ENCODE measurements at regions not wholly inside any gene's neighbourhood (a gene's known extent, or its start where the extent isn't known, plus 50 kb on each side); places are given as distances from the start of the nearest gene placed in this dataset.

DNA sequence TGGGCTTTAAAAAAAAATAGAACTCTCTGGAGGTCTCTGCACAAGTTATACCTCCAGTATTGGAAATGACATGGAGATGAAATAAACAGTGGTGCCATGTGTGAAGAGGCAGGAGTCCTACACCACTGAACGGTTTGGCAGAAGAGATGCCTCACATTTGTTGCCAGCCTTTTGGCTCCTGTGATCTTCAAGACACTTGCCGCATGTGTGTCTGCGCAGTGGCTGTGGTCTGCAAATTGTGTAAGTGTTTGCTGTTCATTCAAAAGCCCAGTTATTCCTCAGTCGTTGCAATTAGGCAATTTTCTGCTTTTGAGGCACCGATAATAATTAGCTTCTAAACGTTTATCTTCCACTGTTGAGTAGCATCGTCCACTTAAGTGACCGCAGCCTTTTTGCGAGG lies 319.1 kb downstream of the BRD1 start:
- no peak for DNase-seq (ENCODE audit: low spot score)

DNA sequence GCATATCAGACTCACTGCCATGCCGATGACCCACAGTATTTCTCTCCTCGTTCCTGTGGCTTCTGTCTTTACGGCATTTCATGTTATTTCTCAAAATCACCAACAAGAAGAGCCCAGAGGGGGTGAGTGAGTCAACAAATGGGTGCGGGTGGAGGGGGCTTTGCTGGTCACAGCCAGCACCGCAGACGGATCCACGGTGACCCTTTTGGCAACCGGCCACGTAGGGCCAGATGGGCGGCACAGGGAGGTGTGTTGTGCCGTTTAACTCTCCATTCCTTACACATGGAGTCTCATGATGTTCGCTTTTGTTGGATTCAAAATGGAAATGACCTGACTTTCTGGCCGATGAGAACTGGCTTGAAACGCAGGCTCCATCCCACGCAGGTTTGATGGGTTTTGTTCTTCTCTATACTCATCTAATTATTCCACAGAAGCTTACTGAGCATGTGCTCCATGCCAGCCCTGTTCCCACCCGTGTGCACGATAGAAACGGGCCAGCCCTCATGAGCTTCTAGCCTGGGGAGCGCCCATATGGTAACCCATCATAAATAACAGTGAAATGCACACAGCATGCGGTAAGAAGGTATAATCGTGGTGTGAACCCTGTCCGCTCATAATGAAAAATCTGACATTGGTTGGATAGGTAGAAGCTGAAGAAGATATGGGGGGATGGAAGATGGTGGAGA lies 319.9 kb downstream of the BRD1 start:
- no peak for DNase-seq (ENCODE audit: low spot score)

DNA sequence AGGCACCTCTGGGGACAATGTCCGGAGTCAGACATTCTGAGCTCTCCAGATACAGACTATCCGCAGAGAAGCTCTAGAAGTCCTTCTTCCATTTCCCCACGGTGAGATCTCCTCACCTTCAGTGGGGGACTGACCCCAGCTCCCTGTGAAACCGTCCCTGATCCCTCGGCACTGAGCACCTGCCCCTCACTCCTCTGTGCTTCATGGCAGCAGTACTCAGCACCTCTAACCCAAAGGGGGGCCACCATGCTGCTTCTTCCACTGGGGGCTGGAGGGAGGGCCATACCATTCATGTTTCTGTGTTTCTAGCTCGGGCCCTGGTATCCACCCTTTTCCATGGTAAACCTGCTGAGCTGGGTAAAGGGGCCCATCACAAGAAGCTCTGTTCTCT lies 321.7 kb downstream of the BRD1 start:
- DNase-seq (ENCODE audit: low spot score), result no peak

DNA sequence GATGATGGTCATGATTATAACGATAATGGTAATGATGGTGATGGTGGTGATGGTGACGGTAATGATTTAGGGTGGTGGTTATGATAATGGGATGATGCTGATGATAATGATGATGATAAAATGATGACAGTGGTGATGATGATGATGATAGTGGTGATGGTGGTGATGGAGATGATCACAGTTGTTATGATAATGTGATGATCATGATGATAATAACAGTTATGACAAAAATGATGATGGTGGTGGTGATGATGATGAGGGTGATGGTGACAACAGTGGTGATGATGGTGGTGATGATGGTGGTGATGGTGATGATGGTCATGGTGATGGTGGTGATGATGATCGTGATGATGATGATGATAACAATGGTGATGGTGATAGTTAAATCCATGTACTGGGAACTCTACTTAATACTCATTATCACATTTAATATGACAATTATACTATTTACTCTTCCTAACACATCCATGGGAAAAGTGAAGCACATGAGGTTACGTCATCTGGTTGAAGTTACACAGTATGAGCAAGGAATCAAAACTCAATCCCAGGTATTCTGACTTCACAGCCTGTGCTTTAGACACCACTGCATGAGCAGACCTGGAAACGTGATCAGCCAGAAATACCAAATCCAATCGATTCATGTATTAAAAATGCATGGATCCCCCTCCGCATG lies 322.2 kb downstream of the BRD1 start:
- DNase-seq (ENCODE audit: low spot score), result no peak

DNA sequence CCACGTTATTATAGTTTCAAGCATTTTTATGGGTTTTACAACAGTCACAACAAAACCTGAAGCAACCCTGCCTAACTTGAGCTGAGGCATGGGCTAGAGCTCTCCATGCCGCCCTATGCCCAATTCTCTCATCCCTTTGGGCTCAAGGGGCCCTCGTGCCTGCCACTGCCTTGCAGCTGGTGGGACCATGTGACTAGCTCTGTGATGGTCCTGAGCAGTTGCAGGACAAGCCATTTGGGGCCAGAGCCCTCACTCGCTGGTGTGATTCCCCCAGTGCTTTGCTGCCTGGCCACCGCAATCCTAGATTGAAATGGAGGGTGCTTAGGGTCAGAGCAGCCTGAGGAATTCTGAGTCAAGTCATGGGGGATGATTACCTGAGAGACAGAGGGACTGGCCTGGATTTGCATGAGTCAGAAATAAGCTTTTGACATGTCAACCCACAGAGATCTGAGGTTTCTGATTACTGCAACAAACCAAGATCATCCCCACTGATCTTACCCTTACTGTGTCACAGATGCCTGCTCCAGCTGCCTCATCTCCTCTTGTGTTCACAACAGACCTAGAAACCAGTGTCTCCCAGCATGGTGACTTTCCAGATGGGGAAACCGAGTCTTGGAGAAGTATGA lies 323.7 kb downstream of the BRD1 start:
- no peak for DNase-seq (ENCODE audit: low spot score)

DNA sequence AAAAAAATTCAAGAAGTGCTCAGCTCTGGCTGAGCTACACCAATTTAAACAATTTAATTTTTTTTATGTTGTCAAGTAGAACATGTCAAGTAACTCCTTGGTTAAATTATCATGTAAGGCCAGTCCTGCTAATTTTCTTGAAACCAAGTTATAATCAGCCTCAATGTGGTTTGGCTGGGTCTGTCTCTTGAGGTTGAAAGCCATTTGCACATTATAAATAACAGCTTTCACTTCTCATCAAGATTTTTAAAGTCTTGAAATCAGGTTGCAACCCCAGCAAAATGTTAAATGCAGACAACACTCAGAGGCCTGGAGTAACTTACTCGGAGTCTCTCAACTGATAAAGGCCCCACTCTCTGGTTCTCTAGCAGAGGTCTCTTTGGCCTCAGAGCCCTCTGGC lies 324.4 kb downstream of the BRD1 start:
- DNase-seq (ENCODE audit: low spot score), result no peak

DNA sequence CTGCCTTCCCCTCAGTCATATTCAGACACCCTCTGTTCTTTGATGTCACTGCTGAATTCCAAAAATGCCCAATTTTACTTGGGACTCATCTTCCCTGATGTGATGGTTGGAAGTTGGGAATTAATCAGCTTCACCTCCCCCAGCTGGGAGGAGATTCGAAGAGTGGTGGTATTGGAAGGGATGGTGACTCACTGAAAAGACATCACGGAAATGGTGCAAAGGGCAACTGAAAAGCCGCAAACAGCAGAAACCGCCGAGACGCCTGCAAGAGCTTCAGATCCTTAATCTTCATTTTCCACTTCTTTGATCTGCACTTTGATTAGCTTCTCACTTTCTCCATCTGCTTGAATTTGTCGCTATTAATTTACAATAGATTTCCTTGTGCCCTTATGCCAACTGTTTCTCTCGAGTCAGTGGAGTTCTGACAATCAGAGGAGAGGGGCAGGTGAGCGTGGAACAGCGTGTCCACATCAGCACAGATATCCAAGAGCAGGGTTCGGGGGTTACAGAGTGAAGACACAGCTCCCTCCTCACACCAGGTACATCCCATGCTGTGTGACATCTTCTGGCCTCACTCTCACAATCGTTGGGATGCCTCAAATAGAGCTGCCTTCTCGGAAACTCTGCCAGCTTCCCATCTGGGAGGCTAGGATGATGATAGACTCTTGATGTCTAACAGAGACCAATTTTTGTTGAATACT lies 325.4 kb downstream of the BRD1 start:
- no peak for DNase-seq (ENCODE audit: low spot score)

DNA sequence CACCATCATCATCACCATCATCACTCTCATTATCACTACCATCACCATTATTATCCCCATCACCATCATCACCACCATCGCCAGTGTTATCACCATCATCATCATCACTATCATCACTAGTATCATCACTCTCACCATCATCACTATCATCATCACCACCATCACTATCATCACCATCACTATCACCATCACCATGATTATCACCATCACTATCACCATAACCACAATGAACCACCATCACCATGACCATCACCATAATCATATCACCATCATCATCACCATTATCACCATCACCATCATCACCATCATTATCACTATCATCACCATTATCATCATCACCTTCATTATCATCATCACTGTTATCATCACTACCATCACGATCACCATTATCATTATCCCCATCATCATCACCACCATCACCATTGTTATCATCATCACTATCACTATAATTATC lies 326.7 kb downstream of the BRD1 start:
- no peak for DNase-seq (ENCODE audit: low spot score)

DNA sequence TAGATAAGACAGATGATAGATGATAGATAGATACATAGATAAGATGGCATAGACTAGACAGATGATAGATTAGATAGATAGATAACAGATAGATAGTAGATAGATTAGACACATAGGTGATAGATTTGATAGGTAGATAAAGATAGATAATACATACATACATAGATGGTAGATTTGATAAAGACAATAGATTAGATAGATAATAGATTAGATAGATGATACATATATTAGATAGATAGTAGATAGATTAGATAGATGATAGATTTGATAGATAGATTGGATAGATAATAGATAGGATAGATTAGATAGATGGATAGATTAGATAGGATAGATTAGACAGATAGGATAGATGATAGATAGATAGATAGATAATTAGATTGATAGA lies 327.6 kb downstream of the BRD1 start:
- DNase-seq (ENCODE audit: low spot score), result no peak

DNA sequence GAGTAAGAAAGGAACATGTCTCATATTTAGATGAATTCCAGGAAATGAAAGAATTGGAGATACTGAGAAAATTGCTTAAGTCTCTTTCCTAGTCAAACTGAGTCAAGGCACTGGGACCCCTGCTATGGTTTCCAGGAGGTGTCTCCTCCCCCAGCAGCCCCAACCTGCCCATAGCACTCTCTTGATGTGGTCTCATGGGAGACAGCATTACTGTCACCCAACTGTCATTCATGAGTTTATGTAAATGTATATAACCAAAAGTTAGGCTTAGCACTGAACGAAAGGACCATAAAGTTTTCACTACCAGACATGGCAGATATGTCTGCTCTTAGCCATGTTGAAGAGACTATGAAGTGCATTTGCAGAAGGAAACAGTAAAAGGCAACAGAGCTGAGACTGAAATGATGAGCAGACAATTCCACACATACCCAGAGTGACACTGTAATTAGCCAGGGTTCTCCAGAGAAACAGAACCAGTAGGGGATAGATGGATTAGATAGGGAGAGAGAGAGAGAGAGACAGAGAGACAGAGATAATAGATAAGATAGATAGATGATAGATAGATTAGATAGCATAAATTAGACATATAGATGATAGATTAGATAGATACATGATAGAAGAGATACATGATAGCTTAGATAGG lies 328.1 kb downstream of the BRD1 start:
- no peak for DNase-seq (ENCODE audit: low spot score)

DNA sequence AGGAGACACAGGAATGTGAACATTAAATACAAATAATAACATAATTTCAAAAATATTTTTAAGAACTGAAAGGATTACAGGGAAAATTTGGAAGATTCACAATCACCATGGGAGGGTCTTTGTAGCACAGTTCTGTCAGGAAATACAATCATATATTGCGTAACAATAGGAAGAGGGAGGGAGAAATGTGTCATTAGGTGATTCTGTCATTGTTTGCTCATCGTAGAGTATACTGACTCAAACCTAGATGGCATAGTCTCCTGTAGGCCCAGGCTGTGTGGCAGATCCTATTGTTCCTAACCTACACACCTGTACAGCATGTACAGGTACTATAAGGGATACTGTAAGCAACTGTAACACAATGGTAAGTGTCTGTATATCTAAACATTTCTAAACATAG lies 330.4 kb downstream of the BRD1 start:
- no peak for DNase-seq (ENCODE audit: low spot score)

DNA sequence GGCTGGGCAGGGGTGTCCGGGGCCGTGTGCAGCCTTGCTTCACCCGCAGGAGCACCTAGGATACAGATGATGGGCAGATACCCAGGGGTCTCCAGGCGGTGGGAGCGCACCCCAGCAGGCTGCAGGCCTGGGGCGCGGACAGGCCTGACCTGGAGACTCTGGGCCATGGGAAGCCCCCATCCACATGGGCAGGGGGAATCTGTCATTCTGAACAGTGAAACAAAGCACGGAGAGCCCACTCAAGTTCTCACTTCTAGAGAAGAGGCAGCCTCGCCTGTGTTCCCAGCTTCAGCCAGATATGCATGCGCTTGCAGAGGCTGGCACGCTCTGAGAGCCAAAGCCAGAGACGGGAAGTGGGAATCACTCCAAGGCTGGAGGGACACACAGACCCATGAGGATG lies 333.1 kb downstream of the BRD1 start:
- no peak for DNase-seq (ENCODE audit: low spot score)

DNA sequence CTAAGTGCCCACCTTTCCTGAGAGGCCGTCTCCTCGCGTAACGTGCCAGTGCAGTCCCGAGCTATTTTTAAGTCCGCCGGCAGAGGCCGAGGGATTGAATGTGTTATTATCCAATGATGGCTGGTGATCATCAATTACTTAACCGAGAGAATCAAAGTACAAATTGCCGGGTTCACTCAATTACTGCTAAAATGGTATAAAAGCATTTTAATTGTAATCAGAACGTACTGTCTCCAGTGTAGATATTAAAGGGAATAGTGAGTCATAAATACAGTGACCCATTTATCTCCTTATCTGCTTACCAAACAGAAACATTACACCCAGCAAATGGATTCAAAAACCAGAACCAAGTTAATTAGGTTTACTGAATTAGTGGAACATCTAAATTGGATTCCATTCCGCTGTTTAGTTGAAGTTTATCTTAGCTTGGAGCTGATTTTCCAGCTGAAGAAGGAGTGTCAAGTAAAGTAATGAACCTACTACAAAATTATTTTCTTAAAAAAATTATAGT lies 334.9 kb downstream of the BRD1 start:
- DNase-seq (ENCODE audit: low spot score), result no peak

DNA sequence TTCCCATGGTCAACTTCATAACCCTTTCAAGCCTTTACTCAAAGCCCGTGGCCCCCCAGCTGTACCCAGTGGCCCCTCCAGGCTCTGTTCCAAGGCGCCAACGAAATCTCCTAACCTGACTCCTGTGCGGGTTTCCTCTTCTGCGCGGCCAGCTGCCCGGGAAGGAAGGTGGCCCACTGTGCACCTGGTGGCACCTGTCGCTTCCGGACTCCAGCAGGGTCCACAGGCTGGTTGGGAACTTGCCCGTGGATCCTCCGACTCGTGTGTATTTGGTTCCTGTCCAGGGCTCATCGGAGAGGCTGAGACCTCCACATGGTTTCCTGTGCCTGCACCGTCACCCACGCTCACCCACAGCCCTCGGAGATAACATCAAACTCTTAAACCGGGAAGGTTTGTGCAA lies 335.4 kb downstream of the BRD1 start:
- peak; percentile 42 for DNase-seq (ENCODE audit: low spot score)

DNA sequence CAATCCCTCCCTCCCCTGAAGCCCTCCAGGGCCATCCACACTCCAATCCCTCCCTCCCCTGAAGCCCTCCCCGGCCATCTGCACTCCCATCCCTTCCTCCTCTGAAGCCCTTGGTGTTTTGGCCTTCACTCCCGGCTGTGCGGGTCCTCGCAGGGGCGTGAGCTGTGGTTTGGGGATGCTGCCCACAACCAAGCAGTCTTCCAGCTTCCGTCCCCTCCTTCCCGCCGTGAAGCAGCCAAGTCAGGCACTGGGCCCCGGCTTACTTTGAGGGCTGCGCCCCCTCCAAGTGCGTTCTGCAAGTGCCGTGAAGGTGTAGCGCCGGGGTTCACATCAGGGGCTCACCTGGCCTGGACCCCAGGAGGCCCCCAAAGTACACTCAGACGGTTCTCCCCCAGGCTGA lies 335.9 kb downstream of the BRD1 start:
- peak; percentile 39 for DNase-seq (ENCODE audit: low spot score)

DNA sequence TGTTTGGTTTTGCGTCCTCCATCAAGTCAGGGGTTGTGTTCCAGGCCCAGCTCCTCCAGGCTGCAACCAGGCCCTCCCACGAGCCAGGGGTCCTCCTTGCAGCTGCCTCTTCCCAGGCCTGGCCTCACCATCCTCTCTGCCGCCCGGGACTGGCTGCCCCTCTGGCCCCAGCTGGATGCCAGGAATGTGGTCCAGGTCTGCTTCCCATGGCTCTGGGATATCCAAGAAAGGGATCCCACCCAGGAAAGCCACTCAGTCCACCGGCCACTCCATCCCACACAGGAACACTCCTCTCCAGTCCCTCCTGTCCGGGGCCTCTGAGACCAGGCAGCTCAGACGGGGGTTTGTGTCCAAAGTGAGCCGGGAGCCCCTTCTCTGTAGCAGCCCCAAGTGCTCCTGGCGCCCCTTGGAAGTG lies 336.4 kb downstream of the BRD1 start:
- peak; percentile 44 for DNase-seq (ENCODE audit: low spot score)

DNA sequence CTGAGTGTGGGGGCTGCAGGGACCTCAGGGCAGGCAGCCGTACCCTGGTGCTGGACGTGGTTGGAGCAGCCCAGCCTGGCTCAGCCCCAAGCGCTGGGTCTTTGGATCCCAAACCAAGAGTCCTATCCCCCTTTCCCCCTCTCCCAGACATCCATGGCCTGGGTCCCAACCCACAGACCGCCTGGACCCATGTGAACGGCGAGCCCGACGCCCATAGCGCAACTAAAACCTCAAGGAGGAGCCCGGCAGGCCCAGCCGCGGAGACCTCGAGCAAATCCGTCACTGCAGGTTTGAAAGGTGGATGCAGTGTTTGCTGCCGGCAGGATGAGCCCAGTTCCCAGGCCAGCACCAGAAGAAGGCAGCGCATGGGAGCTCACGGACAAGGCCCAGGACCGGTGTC lies 337.0 kb downstream of the BRD1 start:
- peak; percentile 32 for DNase-seq (ENCODE audit: low spot score)

DNA sequence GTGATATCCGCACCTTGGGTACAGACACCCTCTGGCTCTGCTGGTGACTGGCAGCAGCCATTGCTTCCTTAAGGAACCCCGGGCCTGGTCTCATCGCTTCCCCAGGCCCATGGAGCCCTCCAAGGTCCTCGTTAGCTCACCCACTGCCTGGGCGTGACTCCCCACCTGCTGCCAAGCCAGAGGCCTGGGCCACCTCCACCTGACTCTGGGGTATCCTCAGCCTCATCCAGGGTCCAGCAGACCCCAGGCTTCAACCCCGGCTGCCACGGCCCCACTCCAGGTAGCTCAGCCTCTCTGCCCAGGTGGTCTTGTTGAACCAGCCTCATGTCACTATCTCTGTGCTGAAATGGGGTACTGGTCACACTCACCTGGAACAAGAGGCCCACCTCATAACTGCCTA lies 337.9 kb downstream of the BRD1 start:
- DNase-seq (ENCODE audit: low spot score), result no peak

DNA sequence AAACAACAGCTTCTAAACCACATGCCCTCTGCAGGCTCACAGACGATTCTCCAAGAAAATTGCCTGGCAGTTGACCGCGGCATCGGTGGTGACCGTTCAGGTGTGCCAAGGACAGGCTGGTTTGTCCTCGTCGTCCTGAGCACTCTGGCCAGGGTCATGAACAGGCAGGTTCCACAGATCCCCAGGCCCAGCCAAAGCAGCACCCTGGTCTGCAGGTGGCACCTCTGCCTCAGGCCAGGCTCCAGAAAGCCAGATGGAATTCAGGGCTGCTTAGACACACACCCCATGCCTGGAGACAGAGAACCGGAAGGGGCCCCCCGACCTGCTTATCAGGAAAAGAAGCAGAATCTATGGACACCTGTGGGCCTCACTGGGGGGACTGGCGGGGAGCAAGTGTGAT lies 338.7 kb downstream of the BRD1 start:
- peak; percentile 40 for DNase-seq (ENCODE audit: low spot score)

DNA sequence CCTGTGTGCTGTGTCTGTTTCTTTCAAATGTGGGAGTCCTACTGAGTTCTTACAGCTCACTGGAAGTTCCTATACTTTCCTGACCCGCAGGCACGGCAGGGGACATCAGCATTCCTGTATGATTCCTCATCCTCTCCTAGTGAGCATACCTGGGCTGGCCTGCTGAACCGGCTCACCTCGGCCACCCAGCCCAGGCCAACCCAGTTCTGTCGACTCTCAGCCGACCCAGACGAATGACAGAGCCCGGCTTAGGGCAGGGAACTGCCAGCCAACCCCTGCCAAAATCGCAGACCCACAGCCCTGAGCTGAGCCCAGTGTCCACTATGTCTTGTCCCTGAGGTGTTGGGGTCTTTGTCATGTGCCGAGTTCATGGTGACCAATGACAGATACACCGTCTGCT lies 339.7 kb downstream of the BRD1 start:
- DNase-seq (ENCODE audit: low spot score), result peak; percentile 52

DNA sequence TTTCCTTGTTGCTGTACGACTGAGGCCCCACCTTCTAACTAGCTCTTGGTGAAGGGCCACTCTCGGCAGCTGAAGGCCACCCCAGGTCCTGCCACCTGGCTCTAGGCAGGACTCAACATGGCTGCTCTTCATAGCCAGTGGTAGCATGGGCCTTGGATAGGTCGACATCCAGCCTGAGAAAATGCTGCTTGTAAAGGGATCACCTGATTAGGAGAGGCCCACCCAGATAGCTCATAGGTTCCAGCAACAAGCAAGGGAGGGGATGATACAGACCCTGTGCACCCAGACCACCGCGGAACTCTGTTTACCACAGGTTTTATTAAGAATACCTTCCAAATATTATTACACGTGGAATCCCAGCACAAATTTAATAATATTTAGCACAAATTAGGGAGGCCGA lies 341.4 kb downstream of the BRD1 start:
- no peak for DNase-seq (ENCODE audit: low spot score)

DNA sequence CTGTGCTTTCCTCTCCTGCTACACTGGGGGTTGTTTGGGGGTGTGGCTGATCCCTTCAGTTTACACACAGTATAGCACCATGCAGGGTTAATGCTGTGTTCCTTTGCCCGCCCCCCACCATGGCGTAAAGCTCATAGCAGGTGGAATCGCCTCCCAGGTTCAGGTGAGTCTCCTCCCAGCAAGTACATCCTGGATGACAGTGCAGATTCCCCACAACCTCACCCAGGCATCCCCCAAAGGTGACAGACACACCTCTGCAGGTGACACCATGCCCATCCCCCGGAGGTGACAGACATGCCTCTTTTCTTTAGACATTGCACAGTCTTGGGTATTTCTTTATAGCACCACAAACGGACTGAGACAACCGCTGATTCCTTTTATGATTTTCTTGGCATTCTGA lies 343.7 kb downstream of the BRD1 start:
- DNase-seq (ENCODE audit: low spot score), result no peak
